ENCODE measurements at regions not wholly inside any gene's neighbourhood (a gene's known extent, or its start where the extent isn't known, plus 50 kb on each side); places are given as distances from the start of the nearest gene placed in this dataset.

- no peak for TF ChIP-seq CTCF (IDR thresholded peaks at IDR 0.05)
- TF ChIP-seq POLR2A (IDR thresholded peaks at IDR 0.05) = no peak
Measured at GRCh38 chr14:87852107-87852506, 140.9 kb downstream of the GALC start.

All from breast epithelium (tissue), 3 donors.